NCI-H187 (cell line): ENCODE measurements at regions not wholly inside any gene's neighbourhood (a gene's known extent, or its start where the extent isn't known, plus 50 kb on each side); places are given as distances from the start of the nearest gene placed in this dataset.
"Not testable (repeated sequence)": the region's sequence is repeated elsewhere in the genome, so short reads cannot be mapped to it uniquely, and the experiment has no call there.

Experiments used
- DNase-seq, 2 experiments: peaks; one replicate each; lab custom pipeline; 2025; lab: John Stamatoyannopoulos, UW

DNA sequence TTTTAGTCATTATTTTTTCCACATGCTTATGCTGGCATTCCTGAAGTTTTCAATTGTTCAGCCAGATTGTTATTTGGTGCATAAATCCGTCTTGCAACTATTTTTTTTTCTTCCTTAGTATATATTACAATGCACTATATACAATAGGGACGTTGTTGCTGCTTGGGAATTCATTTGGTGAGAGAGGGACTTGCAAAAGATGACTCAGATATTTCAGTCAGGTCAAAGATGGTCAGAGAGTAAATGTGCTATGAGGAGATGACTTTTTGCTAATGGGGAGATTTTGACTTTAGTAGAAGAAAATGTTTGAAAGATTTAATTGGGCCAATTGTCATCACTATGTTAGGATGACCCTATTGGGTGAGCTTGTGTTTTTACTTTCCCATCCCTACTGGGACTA, 348.4 kb upstream of the MTPN start:
- DNase-seq: no peak

DNA sequence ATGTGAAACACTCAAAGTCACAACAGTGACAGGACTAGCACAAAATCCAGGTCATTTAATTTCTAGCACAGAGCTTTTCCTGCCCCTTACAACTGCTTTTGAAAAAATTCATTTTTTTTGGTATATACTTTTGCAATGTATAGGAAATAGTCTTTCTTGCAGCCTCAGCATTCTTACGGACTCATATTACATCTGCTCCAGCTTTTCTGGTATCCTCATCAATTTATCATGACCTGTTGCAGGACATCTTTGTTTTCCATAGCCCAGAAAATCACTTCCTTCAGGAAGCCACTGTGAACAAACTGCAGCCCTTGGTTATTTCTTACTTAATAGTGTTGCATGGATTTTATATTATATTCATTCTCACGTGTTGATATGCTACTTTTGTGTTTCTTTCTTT, 347.9 kb upstream of the MTPN start:
- no peak for DNase-seq

DNA sequence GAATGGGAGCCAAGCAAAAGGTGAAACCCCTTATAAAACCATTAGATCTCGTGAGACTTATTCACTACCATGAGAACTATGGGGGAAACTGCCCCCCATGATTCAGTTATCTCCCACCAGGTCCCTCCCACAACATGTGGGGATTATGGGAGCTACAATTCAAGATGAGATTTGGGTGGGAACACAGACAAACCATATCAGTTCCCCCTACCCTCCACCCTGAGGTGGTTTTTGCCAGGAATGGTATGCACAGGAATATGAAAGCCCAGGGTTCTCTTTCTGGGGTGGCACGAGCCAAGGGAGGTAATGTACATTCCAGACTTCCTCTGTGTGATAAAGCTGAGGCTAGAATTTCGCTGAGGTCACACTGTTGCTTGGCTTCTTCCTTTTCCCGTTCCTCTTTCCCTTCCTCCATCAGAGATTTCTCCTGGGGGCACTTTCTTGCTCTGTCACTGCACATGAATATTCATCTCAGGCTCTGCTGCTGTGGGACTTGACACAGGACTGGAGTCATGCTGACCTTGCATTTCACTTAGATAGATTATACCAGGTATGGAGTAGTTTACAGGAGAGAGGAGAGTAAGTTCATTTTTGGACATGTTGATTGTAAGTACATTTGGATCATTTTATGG, 347.0 kb upstream of the MTPN start:
- DNase-seq: no peak

DNA sequence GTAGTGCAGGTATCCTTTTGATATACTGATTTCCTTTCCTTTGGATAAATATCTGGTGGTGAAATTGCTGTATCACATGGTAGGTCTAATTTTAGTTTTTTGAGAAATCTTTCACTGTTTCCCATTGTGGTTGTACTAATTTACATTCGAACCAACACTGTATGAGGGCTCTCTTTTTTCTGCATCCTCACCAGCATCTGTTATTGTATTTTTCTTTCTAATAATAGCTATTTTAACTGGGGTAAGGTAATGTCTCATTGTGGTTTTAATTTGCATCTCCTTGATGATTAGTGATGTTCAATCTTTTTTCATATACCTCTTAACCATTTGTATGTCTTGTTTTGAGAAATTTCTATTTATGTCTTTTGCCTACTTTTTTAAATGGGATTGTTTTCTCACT, 335.4 kb upstream of the MTPN start:
- no peak for DNase-seq

DNA sequence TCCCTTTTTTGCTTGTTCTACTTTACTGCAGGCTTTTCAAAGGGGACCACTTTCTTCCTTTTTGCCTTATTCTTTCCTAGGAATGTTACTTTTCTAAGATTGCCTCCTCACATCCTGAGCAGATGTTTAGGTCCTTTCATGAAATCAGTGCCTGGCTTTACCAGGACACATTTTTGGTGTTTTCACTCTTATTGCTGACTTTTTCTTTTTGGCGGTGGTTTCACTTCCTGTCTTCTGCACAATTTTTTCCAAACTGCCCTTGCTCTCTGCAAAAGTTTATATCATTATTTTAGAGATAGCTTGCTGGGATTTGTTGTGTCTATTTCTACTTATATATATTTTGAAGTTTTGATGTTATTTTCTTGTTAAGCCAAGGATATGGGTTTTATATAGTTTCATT, 332.2 kb upstream of the MTPN start:
- DNase-seq: no peak

DNA sequence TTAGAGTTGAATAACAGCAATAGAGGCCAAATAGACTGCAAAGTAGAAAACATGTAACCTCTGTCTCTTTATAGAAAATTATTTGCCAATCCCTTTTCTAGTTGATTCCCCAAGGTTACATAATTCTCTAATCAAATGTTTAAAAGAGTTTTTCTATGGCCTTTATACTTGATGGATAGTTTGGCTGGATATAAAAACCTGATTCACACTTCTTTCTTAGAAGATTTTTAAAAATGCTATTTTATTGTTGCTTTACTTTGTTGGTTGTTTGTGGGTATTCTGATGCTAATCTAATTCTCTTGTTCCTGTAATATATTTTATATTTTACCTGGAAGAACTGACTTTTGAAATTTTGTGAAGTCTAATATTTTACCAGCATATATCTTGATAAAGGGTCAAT, 331.1 kb upstream of the MTPN start:
- no peak for DNase-seq

DNA sequence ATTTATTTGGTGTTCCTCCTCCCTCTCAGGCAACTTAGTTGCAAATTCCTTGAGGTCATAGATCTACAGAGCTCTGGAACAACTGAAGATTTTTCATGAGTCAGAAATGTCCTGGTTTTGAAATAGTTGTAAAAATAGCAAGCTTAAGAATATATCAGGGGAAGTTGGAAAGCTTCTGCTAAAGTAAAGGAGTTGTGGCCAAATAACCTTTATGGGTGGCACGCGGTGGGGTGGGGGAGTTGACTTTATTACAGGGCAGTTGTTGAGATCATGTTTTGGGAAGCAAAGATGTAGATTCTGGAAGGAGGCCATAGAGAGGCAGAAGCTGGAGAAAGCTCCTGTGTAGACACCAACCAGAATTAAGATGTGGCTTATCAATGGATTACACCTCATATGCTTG, 326.0 kb upstream of the MTPN start:
- DNase-seq: no peak

DNA sequence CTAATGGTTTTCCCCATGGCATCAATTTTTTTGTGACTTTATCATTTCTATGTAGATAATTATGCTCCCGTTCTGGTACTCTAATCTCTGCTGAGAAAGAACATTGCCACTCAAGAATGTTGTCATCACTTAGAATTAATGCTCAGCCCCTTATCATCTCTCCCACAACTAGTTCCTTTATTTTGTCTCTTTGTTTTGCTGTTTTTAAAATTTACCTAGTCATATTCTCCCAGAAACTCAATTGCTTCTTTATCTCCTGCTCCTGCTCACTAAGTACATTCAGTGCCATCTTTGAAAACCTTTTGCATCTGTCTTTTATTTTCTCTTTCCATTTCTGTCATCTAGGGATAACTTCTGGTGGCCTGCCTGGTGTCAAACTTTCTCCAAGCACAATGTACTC, 324.9 kb upstream of the MTPN start:
- DNase-seq: no peak

DNA sequence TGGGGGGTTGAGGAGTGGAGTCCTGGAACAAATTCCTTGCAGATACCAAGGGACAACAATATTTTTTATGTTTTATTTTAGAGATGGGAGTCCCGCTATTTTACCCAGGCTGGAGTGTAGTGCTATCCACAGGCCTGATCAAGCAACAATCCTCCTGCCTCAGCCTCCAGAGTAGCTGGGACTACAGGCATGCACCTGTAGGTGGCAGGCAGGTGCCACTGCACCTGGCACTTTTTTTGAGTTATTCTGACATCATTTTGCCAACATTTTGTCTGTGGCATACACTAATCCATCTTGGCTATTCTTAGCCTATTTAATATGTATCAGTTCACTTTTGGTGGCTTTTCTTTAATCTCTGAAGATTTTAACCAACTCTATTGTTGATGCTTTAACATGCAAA, 317.8 kb upstream of the MTPN start:
- DNase-seq: no peak

DNA sequence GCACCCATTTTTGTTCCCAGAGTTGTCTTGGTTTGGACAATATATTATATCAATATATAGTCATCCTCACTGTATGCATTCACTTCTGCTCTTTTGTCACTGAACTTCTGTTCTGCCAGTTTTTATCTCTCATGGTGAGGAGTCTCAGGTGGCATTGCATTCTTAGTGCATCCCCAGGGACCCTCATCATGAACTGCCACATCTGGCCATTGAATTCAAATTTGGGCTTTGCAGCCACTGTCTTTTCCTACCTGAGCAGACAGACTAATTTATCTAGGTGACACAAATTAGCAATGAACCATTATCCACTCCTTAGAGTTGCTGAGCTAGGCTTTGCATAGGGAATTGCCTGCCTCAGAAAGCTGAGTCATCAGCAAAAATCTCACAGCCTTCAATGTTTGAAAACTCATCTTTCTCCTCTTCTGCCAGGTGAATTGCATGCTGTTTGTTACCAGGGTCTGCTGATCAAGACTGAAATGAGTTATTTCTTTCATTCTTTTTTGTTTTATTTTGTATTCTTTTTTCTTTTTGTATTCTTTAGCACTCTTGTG, 316.8 kb upstream of the MTPN start:
- DNase-seq: no peak

DNA sequence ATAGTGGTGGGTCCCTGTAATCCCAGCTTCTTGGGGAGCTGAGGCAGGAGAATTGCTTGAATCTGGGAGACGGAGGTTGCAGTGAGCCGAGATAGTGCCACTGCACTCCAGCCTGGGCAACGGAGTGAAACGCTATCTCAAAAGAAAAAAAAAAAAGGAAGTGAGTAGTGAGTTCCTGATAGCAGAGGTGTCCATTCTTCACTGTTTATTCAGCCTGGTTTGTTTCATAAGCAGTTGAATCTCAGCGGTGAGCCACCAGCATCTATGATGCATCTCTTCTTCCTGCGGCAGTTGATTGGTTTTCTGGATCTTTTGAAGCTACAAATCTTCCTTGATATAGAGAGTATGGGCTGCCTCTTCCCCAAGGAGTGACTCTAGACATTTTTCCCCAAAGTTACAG, 316.1 kb upstream of the MTPN start:
- DNase-seq: no peak

DNA sequence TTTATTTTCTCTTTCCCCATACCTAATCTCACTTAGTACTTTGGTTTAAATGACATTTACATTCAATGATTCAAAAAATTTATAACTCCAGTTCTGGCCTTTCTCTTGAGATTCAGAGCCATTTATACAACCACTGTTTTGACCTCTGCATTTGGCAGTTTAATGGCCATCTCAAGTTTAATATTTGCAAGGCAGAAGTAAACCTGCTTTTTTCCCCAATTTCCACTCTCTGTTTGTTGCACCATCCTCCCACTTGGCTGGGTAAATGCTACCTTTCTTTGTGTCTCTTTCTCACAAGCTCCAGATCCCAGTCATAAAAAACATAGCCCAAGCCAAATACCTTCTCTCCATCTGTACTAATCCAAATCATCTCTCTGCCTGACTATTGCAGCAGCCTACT, 315.2 kb upstream of the MTPN start:
- no peak for DNase-seq

DNA sequence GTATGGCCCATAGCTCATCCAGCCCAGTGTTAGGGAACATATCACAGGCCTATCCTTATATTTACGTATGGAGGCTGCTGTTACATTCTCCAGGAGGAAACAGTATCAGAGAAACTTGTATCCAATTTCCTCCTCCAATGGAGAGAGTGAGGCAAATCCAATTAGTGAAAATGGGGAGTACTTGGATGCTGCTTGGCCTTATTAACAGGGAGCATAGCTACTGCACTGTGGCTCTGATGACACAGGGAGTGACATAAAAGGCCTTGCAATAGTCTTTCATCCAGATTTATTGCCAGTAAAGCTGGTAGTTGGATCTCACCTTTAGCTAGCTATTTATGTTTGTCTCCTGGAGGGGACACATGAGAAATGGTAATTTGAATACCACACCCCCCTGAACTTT, 313.2 kb upstream of the MTPN start:
- no peak for DNase-seq

DNA sequence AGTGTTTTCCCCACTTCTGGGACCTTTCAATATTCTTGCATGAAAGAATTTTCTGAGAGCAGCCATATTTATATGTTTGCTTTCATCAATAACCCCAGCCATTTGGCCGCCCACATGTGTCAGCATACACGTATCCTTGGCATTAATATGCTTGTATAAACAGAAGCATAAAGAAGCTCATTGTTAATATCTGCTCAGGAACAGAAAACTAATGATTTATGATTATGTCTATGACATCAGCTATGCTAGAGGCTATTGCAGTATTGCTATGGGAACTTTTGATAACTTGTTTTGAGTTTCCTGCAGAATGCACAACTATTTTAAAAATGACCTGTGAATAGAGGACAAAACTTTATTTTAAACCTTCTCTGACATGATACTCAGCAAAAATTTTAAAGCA, 300.9 kb upstream of the MTPN start:
- DNase-seq: no peak

DNA sequence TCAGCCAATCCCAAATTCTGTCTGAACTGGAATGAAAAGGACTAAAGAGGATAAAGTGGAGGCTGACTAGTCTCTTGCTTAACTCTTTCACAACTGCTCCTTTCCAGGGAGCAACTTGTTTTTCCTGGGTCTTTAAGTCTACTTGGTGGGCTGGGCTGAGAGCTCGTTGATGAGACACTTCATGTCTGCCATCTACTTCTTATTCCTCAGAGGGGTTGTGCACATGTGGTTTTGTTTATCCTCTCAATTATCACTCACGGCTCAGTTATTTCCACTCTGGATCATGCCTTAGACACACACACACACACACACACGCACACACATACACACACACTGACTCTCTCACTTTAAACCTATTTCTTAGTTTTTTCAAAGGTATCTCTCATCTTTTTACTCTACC, 298.6 kb upstream of the MTPN start:
- DNase-seq: peak in 1 of 2 experiments; percentile 4

DNA sequence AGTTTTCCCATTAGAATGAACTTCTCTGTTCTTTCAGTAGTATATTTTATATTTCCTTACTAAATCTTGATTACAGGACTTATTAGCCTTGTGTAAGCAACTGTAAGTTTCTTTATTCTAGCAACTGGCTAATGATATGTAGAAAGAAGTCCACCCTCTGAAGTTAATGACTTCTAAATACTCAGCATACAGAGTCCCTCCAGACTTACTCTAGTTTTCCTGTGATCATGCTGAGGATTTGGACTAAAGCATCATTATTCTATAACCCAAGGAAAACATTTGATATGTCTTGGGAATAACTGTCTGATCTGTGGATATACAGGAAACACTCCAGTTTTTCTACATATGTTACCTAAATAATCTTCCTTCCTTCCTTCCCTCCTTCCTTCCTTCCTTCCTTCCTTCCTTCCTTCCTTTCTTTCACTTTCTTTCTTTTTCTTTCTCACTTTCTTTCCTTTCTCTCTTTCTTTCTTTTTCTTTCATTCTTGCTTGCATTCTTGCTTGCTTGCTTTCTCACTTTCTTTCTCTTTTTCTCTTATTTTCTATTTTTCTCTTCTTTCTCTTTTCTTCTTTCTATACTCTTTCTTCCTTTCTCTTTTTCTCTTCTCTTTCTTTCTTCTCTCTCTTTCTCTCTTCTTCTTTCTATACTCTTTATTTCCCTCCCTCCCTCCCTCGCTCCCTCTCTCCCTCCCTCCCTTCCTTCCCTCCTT, 297.6 kb upstream of the MTPN start:
- DNase-seq: no peak

DNA sequence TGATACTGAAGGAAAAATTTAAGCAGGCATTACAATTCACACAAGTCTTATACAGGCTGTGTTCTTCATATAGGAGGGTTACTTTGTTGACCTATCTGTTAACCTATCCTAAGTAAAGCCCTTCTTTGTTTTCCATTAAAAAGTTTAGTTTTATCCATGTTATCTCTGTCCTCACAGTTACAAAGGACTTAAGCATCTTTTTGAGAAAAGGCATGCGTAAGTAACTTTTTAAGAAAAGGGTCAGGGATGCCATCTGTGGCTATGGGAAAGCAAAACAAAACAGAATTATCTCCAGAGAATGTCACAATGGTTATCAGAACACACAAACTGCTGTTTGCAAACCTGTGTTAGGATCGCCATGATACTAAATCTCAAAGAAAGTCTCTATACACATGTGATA, 295.8 kb upstream of the MTPN start:
- DNase-seq: no peak

DNA sequence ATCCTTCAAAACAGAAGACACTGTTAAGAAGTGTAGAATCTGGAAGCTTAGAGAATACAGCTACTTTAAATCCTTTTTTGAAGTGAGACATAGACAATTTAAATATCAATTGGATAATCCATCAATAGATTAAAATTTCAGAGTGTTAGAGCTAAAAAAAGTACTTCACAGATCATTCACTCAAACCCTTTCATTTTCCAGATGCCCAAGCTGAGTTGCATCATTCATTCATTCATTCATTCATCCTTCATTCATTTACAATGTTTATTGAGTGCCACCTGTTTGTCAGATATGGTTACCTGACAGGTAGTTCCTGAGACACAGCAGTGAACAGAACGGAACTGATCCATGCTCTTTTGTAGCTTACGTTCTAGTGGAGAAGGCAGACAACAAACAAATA, 290.7 kb upstream of the MTPN start:
- no peak for DNase-seq

DNA sequence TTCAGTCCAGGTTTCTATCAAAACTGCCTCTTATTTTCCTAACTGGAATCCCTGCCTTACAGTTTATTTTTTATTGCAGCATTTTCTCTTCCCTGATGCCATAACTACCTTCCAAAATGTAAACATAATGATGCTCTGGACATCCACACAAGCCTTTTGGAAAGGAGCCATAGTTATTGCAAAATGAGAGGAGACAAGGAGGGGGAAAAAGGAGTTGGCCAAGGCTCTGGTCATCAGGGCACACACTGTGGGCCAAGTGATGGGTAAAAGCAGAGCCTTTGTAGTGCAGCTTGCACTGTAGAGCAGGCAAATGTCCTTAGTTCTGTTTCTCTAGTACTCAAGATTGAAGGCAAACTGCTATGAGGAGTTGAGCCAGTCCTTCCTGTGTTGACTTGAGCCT, 289.3 kb upstream of the MTPN start:
- DNase-seq: no peak

DNA sequence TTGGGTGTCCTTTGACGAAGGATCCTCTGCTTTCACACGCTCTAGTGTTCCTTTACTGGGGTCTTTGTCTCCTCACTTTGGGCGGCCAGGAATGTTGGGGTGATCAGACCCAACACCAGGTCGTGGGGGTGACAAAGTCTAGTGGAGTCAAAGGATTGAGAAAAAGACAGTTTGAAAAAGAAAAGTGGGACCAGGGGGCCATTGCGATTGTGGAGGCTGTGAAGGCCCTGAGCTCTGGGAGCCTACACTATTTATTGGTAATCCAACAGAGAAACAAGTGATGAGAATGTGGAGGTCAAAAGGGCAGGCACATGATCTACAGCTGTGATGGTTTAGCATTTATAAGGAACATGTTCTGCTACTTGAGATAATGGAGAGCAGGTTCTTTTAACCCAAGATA, 287.1 kb upstream of the MTPN start:
- DNase-seq: not testable (repeated sequence)

DNA sequence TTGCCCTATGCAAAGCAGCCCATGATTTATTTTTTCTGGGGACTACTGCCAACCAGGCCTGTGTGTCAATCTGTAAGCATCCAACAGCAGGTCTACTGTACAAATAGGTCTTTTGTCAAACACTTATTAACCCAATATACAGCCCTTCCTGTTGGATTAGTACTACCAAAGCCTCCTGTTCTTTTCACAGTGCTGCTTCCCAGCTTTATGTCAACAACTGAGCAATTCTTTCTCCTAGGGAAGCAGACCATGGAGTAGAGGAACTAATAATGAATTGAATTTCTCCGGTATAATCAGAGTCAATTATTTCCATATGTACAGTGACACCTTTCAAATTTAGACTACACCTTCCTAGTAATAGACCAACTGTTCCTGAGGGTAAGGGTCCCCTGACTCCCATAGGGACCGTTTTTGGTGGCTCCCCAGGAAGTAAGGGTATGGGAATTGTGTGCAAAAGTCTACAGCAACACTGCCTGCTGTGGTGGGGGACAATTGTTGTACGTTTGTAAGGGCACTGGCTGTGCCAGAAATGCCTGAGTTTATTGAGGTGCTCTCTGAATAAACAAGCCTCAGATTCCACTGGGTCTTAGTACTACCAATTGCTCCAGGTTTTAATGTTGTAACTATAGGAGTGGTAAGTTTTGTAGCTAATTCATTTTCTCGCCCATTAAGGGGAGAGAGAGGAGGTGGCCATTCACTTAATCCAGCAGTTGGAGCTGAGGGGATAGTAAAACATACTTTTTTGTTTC, 286.1 kb upstream of the MTPN start:
- DNase-seq: not testable (repeated sequence)

DNA sequence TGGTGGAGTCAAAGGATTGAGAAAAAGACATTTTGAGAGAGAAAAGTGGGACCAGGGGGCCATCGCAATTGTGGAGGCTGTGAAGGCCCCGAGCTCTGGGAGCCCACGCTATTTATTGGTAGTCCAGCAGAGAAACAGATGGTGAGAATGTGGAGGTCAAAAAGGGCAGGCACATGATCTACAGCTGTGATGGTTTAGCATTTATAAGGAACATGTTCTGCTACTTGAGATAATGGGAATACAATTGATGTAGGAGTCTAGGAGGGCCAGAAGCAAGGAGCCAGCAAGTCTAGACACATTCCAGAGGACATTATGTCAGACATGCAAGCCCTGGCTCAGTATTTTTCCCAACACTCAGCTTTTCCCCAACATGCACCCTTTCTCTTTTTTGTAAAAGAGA, 283.4 kb upstream of the MTPN start:
- not testable (repeated sequence) for DNase-seq

DNA sequence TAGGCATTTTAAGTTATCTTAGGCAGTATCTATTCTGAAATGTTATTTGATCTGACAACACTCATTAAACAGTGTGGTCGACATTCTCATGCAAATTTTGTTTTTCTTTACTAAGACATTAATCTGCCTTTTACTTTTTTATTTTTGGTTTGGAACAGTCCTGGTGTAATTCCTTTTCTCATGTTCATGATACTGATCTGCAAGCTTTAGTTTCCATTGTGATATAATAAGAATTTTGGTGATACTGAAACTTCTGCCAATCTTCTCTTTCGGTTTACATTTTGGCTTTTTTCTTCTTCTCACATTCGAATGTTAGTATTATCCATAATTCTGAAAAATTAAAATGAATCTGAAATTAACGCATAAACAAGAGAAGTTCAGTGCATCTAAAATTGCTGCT, 281.9 kb upstream of the MTPN start:
- DNase-seq: no peak
